Left colon (tissue), 2 donors: ENCODE measurements at regions not wholly inside any gene's neighbourhood (a gene's known extent, or its start where the extent isn't known, plus 50 kb on each side); places are given as distances from the start of the nearest gene placed in this dataset.

Experiments used
- ATAC-seq: fragments of 200-7000 bp; cut with Tn5 transposase; one replicate; pipeline ENCODE4 v1.9.1; 2020; ENCODE audit warnings: mild to moderate bottlenecking, moderate library complexity
- DNase-seq, 2 donors: peaks; one replicate each; pipeline ENCODE4 v3.0.0-alpha.2; 2020
- intact Hi-C, 2 donors: fragments of 100-400 bp; cut with DNase I in 1 of 2; cut with micrococcal nuclease in 1 of 2; formaldehyde crosslinking; loops; one replicate each; pipeline versions ENCODE4 v1.11.2 to v1.14.0; 2022; cut with DNase I, micrococcal nuclease
- donor health status: DM: no; HTN: no; CAD: no.
- donor health status: DM: yes; HTN: yes; CAD: no.

GRCh38 chr4:137125011-137125410, 407.3 kb downstream of the PCDH18 start:
- ATAC-seq, result no peak
- DNase-seq, result no peak
- intact Hi-C loops, result no loop called here

DNA sequence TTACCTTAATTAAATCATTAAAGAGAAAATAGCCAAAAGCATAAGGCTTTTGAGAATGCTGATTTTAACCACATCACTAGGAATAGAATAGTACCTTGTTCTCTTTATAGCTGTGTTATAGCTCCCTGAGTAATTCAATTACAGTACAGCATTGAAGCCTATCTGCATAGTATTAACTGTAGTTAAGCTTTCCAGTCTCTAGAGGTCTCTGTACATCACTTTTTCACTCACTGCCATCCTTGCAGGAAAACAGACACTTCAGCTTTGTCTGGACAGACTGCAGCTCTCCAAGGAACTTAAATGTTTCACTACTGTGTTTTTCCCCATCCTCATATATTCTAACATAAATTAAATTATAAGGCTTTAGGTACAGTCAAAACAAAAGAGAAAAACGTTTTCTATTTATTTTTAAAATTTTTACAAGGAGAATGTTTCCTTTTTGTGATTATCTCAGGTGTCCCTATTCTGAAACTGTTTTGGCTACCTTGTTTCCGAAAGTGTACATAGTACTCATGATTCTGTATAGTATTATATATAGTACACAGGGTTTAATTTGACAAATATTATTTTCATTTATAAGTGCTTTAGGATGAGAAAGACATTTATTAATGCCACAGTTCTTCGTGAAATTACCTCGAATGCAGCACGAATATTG, 407.9 kb downstream of the PCDH18 start:
- intact Hi-C loops, result loop anchor here in 1 of 2 donors (5.0 kb wide), 1 partner anchor 738 kb away; no protein-coding TSS in a partner anchor
- DNase-seq (no peak), ATAC-seq (peak; percentile 64)

- no peak for ATAC-seq
- no peak for DNase-seq
- intact Hi-C loops, result loop anchor here in 1 of 2 donors (5.0 kb wide), 1 partner anchor 739 kb away; no protein-coding TSS in a partner anchor
Observed at GRCh38 chr4:137122876-137123275, 409.4 kb downstream of the PCDH18 start.

DNA sequence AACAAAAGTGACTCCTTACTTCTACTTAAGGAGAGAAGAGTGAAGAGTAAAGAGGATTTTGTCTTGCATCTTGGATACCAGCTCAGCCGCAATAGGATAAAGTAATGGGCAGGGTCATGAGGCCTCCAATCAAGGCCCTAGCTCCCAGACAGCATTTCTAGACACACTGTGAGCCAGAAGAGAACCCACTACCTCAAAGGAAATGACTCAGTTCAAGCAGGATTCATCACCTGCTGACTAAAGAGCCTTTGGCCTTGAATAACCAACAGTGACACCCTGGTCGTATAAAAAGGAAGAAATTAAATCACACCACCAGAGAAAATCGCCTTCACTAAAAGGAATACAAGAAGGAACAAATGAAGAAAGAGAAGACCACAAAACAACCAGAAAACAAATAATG, 416.1 kb downstream of the PCDH18 start:
- ATAC-seq (no peak), DNase-seq (no peak)
- intact Hi-C loops, result no loop called here

DNA sequence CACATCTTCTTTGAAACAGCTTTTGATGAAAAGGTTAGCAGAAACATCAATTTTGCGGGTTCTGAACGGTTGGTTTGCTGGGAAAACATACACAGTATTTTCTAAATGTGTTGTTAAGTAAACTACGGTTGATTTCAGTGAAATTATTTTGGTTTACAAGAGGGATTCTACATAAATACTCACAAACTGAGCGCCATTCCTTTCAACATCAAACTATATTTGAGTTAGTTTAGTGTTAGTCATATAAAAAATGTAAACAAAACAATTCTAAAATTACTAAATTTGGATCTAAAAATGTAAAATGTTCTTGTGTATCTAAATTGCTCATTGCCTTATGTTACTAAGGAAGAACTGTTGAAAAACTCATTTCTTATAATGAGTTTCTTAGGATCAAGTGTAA, 425.6 kb downstream of the PCDH18 start:
- intact Hi-C loops, result no loop called here
- DNase-seq (no peak), ATAC-seq (no peak)

DNA sequence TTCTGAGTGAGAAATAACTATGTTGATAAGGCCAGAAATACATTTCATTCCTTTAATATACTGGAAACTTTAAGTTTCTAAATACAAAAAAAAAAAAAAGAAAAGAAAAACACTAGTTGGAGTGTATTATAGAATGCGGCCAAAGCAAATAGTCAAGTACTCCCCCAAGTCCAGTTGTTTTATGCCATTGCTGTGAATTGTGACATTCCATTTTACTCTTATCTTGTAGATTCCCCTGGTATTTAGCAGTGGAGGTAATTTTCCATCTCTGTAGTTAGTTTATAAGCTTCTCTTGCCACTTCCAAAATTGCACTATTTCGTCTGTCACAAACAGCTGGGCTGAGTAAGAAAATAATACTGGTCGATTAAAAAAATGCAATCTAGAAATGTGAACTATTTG, 426.0 kb downstream of the PCDH18 start:
- intact Hi-C loops, result no loop called here
- ATAC-seq (no peak), DNase-seq (no peak)

DNA sequence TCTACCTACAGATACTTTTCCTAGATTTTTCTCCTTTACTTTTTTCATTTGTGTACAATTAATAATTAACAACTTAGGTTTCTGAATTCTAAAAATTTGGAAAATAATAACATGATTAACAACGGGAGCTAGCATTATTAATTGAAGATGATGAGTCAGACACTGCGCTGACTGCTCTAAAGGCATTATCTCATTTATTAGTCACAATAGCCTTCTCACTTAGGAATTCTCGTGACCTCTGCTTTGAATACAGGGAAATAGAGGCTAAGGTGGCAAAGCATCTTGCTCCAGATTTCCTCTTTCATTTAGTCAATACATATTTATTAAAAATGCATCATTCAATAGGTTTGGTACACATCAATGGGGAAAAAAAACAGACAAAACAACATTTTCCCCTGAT, 441.3 kb downstream of the PCDH18 start:
- DNase-seq, result no peak
- intact Hi-C loops, result no loop called here
- ATAC-seq, result no peak

GRCh38 chr4:137083571-137084135, 448.6 kb downstream of the PCDH18 start:
- DNase-seq, result no peak
- intact Hi-C loops, result no loop called here
- ATAC-seq, result no peak

- intact Hi-C loops, result no loop called here
- no peak for ATAC-seq
- no peak for DNase-seq
Observed at GRCh38 chr4:137082061-137082460, 450.2 kb downstream of the PCDH18 start.

- intact Hi-C loops, result no loop called here
- ATAC-seq, result no peak
Observed at GRCh38 chr4:137076908-137077307, 455.4 kb downstream of the PCDH18 start.

DNA sequence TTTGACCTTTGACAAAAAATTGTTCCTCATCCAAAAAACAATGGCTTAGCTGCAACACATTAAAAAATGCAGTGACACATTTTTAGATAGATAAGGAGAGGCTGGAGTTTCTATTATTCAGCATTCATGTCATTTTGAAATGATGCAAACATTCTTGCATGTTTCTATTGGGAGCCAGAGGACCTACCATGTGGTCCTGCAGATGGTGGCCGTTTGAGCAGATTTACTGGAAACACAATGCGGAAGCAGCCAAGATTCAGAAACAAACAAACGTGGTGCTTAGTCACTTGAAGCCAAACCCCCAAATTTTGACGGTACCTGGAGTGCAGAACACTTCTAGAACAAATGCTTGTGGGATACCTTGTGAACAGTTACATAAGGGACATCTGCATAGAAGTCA, 456.7 kb downstream of the PCDH18 start:
- intact Hi-C loops, result no loop called here
- ATAC-seq, result no peak
- no peak for DNase-seq

More at GRCh38 chr4:137076908-137077307, 455.4 kb downstream of the PCDH18 start:
- no peak for DNase-seq

GRCh38 chr4:137070614-137071013, 461.7 kb downstream of the PCDH18 start:
- intact Hi-C loops, result no loop called here
- no peak for DNase-seq
- ATAC-seq, result no peak

DNA sequence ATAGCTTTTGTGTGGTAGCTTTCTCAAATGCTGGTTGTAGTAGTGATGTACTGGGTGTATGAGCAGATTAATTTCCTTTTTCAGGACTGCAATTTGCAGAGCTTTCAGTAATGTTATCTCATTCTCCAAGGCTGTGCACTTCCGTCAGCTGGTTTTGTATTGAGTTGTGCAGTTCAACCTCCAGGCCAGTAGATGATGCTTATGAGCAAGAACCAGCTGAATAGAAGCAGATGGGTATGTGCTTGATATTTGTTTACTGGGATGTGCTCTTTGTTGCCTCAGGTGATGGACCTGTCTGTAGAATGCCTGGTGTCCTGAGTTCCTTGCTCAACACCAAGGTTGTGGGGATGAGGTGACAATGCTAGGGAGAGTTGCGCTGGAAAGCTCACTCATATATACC, 462.8 kb downstream of the PCDH18 start:
- DNase-seq (no peak), ATAC-seq (no peak)
- intact Hi-C loops, result no loop called here

- ATAC-seq (no peak), DNase-seq (no peak)
- intact Hi-C loops, result no loop called here
Observed at GRCh38 chr4:137067735-137068134, 464.6 kb downstream of the PCDH18 start.

- DNase-seq, result no peak
- intact Hi-C loops, result no loop called here
- ATAC-seq, result no peak
Observed at GRCh38 chr4:137065311-137065710, 467.0 kb downstream of the PCDH18 start.

- intact Hi-C loops, result no loop called here
- DNase-seq (no peak), ATAC-seq (no peak)
Observed at GRCh38 chr4:137063961-137064360, 468.3 kb downstream of the PCDH18 start.

- ATAC-seq, result no peak
- DNase-seq, result no peak
- intact Hi-C loops, result no loop called here
Observed at GRCh38 chr4:137043184-137043583, 489.1 kb downstream of the PCDH18 start.

DNA sequence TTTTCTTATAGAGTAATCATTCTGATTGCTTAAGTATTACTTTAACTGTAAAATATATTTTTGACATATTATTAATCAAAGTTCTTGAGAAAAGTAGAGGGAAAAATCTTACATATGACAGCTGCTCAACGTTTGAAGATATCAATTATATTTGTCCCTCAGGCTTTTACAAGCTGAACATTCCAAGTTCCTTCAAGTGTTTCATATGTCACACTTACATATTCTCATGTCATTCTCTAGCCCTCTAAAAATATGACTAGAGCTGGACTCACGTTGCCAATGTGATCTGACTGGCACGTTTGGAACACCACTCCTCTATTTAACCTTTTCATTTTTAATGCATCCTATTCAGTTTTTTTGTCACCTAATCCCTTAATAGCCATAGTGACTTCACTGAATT, 492.9 kb downstream of the PCDH18 start:
- no peak for DNase-seq
- no peak for ATAC-seq
- intact Hi-C loops, result no loop called here

GRCh38 chr4:137032222-137032621, 500.1 kb downstream of the PCDH18 start:
- DNase-seq, result no peak
- no peak for ATAC-seq
- intact Hi-C loops, result no loop called here

DNA sequence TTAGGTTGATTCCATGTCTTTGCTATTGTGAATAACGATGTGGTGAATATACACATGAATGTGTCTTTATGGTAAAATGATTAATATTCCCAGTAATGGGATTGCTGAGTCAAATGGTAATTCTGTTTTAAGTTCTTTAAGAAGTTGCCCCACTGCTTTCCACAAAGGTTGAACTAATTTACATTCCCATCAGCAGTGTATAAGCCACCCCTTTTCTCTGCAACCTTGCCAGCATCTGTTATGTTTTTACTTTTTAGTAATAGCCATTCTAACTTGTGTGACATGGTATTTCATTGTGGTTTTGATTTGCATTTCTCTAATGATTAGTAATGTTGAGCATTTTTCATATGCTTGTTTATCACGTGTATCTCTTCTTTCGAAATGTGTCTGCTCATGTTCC, 503.3 kb downstream of the PCDH18 start:
- intact Hi-C loops, result no loop called here
- DNase-seq (no peak), ATAC-seq (no peak)

DNA sequence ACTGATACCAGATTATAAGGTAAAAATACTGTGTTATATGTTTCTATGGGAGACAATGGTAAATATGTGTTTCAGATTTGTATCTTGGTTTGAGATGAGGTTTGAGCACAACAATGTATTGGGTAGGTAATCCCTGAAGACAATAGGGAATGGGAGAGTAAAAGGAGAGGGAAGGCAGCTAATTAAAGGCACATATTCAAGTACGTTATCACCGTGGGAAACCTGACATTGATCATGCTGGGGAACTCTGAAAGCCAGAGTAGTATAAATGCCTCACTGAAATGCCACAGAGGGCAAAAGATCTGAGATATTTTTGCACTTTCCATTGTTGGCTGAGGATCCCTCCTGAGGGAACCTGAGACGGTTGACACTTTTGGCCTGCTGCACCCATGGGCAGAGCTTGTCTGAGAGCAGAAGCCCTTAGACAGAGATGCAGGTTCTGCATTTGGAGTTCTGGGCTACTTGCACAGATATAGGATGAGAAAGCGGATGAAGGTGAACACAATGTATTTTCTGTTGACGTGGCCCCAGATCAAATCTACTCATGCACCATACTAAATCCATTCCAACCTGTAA, 506.7 kb downstream of the PCDH18 start:
- no peak for DNase-seq
- intact Hi-C loops, result no loop called here
- no peak for ATAC-seq
